OCI-LY3 (cell line): ENCODE measurements at regions not wholly inside any gene's neighbourhood (a gene's known extent, or its start where the extent isn't known, plus 50 kb on each side); places are given as distances from the start of the nearest gene placed in this dataset.

Experiments used
- H2AFZ ChIP-seq: fragments of 200-600, 300-600 bp; shearing (Covaris generic); 2 replicates; pipeline ENCODE4 v1.6.0; 2014; ENCODE audit warnings: antibody characterized with exemption, low read depth, low read length
- H3K27ac ChIP-seq: fragments of 200-600, 300-600 bp; sonication (generic); 2 replicates; pipeline ENCODE4 v1.5.1; 2014; ENCODE audit warnings: mild to moderate bottlenecking, low read length, moderate library complexity, mixed read lengths
- H3K27me3 ChIP-seq: fragments of 200-600, 300-600 bp; sonication (generic); 2 replicates; pipeline ENCODE4 v1.6.1; 2014; ENCODE audit warnings: low read depth, low read length, mixed read lengths
- H3K36me3 ChIP-seq: fragments of 200-600, 300-600 bp; sonication (generic); replicated peaks from 2 replicates; pipeline ENCODE3; 2014; ENCODE audit warnings: low read depth, low read length, mixed read lengths
- H3K4me1 ChIP-seq: fragments of 300-600, 200-600 bp; sonication (generic); 2 replicates; pipeline ENCODE4 v1.6.1; 2014; ENCODE audit warnings: low read length, mixed read lengths
- H3K4me2 ChIP-seq: fragments of 200-600, 300-600 bp; sonication (generic); 2 replicates; pipeline ENCODE4 v1.6.1; 2014; ENCODE audit warnings: low read length, mixed read lengths
- H3K4me3 ChIP-seq: fragments of 300-600, 200-600 bp; sonication (generic); 2 replicates; pipeline ENCODE4 v1.5.1; 2014; ENCODE audit warnings: antibody characterized with exemption, mild to moderate bottlenecking, low read length, moderate library complexity
- H3K79me2 ChIP-seq: fragments of 300-600, 200-600 bp; shearing (Covaris generic); 2 replicates; pipeline ENCODE4 v1.6.1; 2014; ENCODE audit warnings: mild to moderate bottlenecking, low read length, mixed read lengths
- H3K9ac ChIP-seq: fragments of 300-600, 200-600 bp; shearing (Covaris generic); 2 replicates; pipeline ENCODE4 v1.6.0; 2014; ENCODE audit warnings: mild to moderate bottlenecking, low read length, moderate library complexity
- H3K9me3 ChIP-seq: fragments of 200-600, 300-600 bp; shearing (Covaris generic); 2 replicates; pipeline ENCODE4 v1.6.1; 2014; ENCODE audit warnings: low read length, mixed read lengths; ENCODE audit not compliant: insufficient read depth
- H4K20me1 ChIP-seq: fragments of 200-600, 300-600 bp; sonication (generic); 2 replicates; pipeline ENCODE4 v1.6.1; 2016; ENCODE audit warnings: low read length, mixed read lengths; ENCODE audit not compliant: insufficient read depth
- CTCF ChIP-seq: fragments of 200-600, 300-600 bp; sonication (generic); IDR thresholded peaks from 2 replicates; pipeline ENCODE4 v1.5.1; 2014; ENCODE audit warnings: antibody characterized with exemption, low read length, low read depth
- EZH2phosphoT487 ChIP-seq: fragments of 200-600 bp; shearing (Covaris generic); IDR thresholded peaks from 2 replicates; pipeline ENCODE4 v1.6.1; 2018; ENCODE audit warnings: antibody characterized with exemption, mixed run types, low read depth

- Histone ChIP-seq H3K36me3 (no peaks in the 10 kb centered on the region), H3K9me3 (no peaks in the 10 kb centered on the region), H3K27ac (no peak overlapping the region), H3K4me3 (no peak overlapping the region), H3K4me2 (no peak overlapping the region), H3K4me1 (no peaks in the 10 kb centered on the region), H3K9ac (no peak overlapping the region), H4K20me1 (no peaks in the 10 kb centered on the region), H3K79me2 (no peaks in the 10 kb centered on the region), H3K27me3 (no peaks in the 10 kb centered on the region), H2AFZ (peak overlapping the region; percentile 54; the same call in 1 of the 2 replicates)
- no peak for TF ChIP-seq CTCF
- TF ChIP-seq EZH2phosphoT487 = no peak
Observed at GRCh38 chr2:6423944-6424343, 441.8 kb downstream of the CMPK2 start.

- Histone ChIP-seq H3K27ac (no peak overlapping the region), H3K27me3 (no peaks in the 10 kb centered on the region), H3K4me2 (no peak overlapping the region), H3K36me3 (no peaks in the 10 kb centered on the region), H3K4me1 (no peaks in the 10 kb centered on the region), H3K9ac (no peak overlapping the region), H3K4me3 (no peak overlapping the region), H2AFZ (no peak overlapping the region), H4K20me1 (no peaks in the 10 kb centered on the region), H3K9me3 (no peaks in the 10 kb centered on the region), H3K79me2 (no peaks in the 10 kb centered on the region)
- TF ChIP-seq EZH2phosphoT487 (no peak), CTCF (no peak)
Observed at GRCh38 chr2:6425032-6425431, 440.7 kb downstream of the CMPK2 start.

- H3K4me2 ChIP-seq = no peak overlapping the region
- H3K36me3 ChIP-seq = no peaks in the 10 kb centered on the region
- H3K9me3 ChIP-seq = no peaks in the 10 kb centered on the region
- no peak overlapping the region for H2AFZ ChIP-seq
- no peaks in the 10 kb centered on the region for H3K79me2 ChIP-seq
- no peaks in the 10 kb centered on the region for H3K4me1 ChIP-seq
- no peak overlapping the region for H3K9ac ChIP-seq
- TF ChIP-seq EZH2phosphoT487 = no peak
- TF ChIP-seq CTCF = no peak
- no peak overlapping the region for H3K27ac ChIP-seq
- H3K4me3 ChIP-seq = no peak overlapping the region
- no peaks in the 10 kb centered on the region for H4K20me1 ChIP-seq
- no peaks in the 10 kb centered on the region for H3K27me3 ChIP-seq
Observed at GRCh38 chr2:6429210-6429986, 436.3 kb downstream of the CMPK2 start.

GRCh38 chr2:6434438-6434837 is 431.3 kb downstream of the CMPK2 start:
- Histone ChIP-seq H3K4me3 (no peak overlapping the region), H2AFZ (no peak overlapping the region), H3K9ac (no peak overlapping the region), H4K20me1 (no peaks in the 10 kb centered on the region), H3K27ac (no peak overlapping the region), H3K27me3 (no peaks in the 10 kb centered on the region), H3K4me2 (no peak overlapping the region), H3K4me1 (no peaks in the 10 kb centered on the region), H3K36me3 (no peaks in the 10 kb centered on the region), H3K9me3 (no peaks in the 10 kb centered on the region), H3K79me2 (no peaks in the 10 kb centered on the region)
- TF ChIP-seq CTCF (no peak), EZH2phosphoT487 (no peak)
